ENCODE measurements at regions not wholly inside any gene's neighbourhood (a gene's known extent, or its start where the extent isn't known, plus 50 kb on each side); places are given as distances from the start of the nearest gene placed in this dataset.
"Not testable (repeated sequence)": the region's sequence is repeated elsewhere in the genome, so short reads cannot be mapped to it uniquely, and the experiment has no call there.

DNA sequence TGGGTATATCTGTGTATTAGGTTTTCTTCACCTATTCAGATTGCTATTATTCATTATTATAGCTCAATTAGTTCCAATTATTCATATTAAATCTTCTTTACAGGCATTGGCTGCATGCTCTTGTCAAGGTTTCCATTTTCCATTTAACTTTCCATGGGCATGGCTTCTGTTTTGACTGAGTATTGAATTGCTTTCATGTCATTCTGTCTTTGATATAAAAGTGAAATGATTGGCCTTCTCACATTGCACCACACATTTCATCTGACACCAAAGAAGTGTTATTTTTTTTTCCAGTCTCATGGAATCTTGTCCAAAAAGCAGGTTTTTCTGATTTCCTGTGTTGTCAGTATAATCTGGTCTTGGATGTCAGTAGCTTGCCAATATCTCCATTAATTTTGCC lies 1244.3 kb downstream of the RAPGEF2 start:
- H3K4me3 ChIP-seq (ENCODE audit: low read length): no peak overlapping the region
- no peaks in the 10 kb centered on the region for H3K36me3 ChIP-seq (ENCODE audit: control insufficient read depth, insufficient read depth, low read length)
- H3K27me3 ChIP-seq (ENCODE audit: control insufficient read depth, insufficient read depth, low read length): no peaks in the 10 kb centered on the region
- no peaks in the 10 kb centered on the region for H3K4me1 ChIP-seq (ENCODE audit: control insufficient read depth, insufficient read depth, low read length)
- H3K9me3 ChIP-seq (ENCODE audit: control insufficient read depth, low read depth, low read length): no peaks in the 10 kb centered on the region
- no peak overlapping the region for H3K27ac ChIP-seq (ENCODE audit: low read length)
- no peak for DNase-seq

DNA sequence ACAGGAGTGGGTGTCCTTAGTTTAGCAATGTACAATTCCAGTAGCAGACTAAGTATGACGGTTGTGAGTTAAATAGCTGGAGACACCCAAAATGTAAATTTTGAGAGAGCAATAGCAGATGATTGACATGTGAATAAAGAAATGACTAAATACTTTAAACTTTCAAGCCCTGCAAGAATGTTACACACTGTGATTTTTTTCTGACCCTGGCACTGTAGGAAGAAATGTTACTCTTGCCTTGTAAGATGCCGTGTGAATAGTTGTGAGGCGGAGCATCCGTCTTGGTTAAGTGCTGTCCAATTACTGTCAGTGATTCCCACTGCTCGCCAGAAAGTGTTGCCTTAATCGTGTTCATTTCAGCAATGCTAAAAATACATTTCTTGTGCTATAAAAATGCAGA lies 1248.1 kb downstream of the RAPGEF2 start:
- H3K4me3 ChIP-seq (ENCODE audit: low read length): no peak overlapping the region
- no peak overlapping the region for H3K27ac ChIP-seq (ENCODE audit: low read length)
- no peaks in the 10 kb centered on the region for H3K9me3 ChIP-seq (ENCODE audit: control insufficient read depth, low read depth, low read length)
- no peaks in the 10 kb centered on the region for H3K36me3 ChIP-seq (ENCODE audit: control insufficient read depth, insufficient read depth, low read length)
- H3K4me1 ChIP-seq (ENCODE audit: control insufficient read depth, insufficient read depth, low read length): no peaks in the 10 kb centered on the region
- no peaks in the 10 kb centered on the region for H3K27me3 ChIP-seq (ENCODE audit: control insufficient read depth, insufficient read depth, low read length)
- no peak for DNase-seq
- WGBS (ENCODE audit: insufficient coverage, low lambda C conversion rate): no CpG with 5 or more reads among the region's 6 CpGs

DNA sequence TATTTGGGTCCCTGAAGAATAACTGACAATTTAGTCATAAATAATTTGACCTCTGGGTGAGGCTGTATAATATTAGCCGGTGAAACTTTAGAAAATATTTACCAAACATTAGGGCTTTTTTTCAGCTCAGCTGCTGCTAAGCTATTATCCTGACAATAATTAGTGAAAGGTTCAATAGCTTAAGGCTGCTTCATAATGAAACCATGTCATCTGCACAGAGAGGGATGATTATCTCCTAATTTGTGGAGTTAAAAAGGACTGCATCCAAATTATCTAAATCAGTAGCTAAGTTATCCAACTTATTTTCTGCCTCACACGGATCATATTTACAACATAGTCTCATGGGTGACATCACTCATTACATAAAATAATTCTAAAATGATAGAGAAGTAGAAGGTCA lies 1249.8 kb downstream of the RAPGEF2 start:
- 40% methylated on average over 1 of the region's 2 CpGs for WGBS (ENCODE audit: insufficient coverage, low lambda C conversion rate)
- H3K4me3 ChIP-seq (ENCODE audit: low read length): no peak overlapping the region
- DNase-seq: no peak
- no peak overlapping the region for H3K27ac ChIP-seq (ENCODE audit: low read length)
- H3K36me3 ChIP-seq (ENCODE audit: control insufficient read depth, insufficient read depth, low read length): no peaks in the 10 kb centered on the region
- no peaks in the 10 kb centered on the region for H3K4me1 ChIP-seq (ENCODE audit: control insufficient read depth, insufficient read depth, low read length)
- no peaks in the 10 kb centered on the region for H3K9me3 ChIP-seq (ENCODE audit: control insufficient read depth, low read depth, low read length)
- no peaks in the 10 kb centered on the region for H3K27me3 ChIP-seq (ENCODE audit: control insufficient read depth, insufficient read depth, low read length)

DNA sequence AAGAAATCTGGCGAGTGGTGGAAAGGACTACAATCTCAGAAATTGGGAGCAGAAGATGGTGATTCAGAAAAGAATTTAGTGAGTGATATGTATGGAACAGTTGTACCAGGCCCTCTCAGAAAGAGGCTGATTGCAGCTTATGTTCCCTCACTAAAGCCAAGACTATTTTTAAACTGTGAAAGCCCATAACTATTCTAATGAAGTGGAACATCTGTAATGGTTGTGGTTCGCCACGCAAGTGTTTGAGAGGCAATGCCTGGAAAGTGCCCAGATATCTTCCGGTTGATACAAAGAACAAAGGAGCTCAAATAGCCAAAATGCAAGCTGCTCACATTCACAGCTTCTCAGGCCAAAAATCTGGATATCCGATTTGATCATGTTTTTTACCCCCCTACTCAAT lies 1250.7 kb downstream of the RAPGEF2 start:
- no peak overlapping the region for H3K27ac ChIP-seq (ENCODE audit: low read length)
- 88% methylated on average over 1 of the region's 5 CpGs for WGBS (ENCODE audit: insufficient coverage, low lambda C conversion rate)
- H3K27me3 ChIP-seq (ENCODE audit: control insufficient read depth, insufficient read depth, low read length): no peaks in the 10 kb centered on the region
- H3K4me3 ChIP-seq (ENCODE audit: low read length): no peak overlapping the region
- no peaks in the 10 kb centered on the region for H3K9me3 ChIP-seq (ENCODE audit: control insufficient read depth, low read depth, low read length)
- DNase-seq: no peak
- H3K36me3 ChIP-seq (ENCODE audit: control insufficient read depth, insufficient read depth, low read length): no peaks in the 10 kb centered on the region
- no peaks in the 10 kb centered on the region for H3K4me1 ChIP-seq (ENCODE audit: control insufficient read depth, insufficient read depth, low read length)

DNA sequence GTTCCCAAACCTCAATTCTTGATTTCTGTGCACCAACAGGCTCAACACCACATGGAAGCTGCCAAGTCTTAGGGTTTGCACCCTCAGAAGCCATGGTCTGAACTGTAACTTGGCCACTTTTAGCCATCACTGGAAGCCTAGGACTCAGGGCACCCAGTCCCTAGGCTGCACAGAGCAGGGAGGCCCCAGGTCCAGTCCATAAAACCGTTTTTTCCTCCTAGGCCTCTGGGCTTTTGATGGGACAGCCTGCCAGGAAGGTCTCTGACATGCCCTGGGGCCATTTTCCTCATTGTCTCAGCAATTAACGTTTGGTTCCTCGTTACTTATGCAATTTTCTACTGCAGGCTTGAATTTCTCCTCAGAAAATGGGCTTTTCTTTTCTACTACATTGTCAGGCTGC lies 1259.6 kb downstream of the RAPGEF2 start:
- no peak for DNase-seq

DNA sequence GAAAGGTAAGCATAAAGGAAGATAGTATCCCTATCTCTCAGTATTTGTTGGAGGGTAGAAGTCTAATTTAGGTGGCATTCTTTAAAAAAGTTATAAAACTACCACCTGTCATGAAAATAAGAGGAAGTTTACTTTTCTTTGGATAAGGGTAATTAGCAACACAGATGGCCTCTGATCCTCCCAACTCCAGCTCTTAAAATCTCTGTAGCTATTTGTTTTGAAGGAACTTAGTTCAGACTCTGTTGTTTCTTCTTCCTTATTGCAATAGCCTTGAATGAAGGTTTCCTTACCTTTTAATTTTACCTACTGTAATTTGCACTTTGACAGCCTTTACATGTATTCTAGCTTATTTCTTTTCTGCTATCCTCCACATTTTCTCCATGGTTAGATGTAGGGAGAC lies 1261.3 kb downstream of the RAPGEF2 start:
- H3K9me3 ChIP-seq (ENCODE audit: control insufficient read depth, low read depth, low read length): no peaks in the 10 kb centered on the region
- DNase-seq: no peak
- no peak overlapping the region for H3K27ac ChIP-seq (ENCODE audit: low read length)
- H3K36me3 ChIP-seq (ENCODE audit: control insufficient read depth, insufficient read depth, low read length): no peaks in the 10 kb centered on the region
- H3K4me1 ChIP-seq (ENCODE audit: control insufficient read depth, insufficient read depth, low read length): no peaks in the 10 kb centered on the region
- no peak overlapping the region for H3K4me3 ChIP-seq (ENCODE audit: low read length)
- H3K27me3 ChIP-seq (ENCODE audit: control insufficient read depth, insufficient read depth, low read length): no peaks in the 10 kb centered on the region

More for the DNA sequence above, 1259.6 kb downstream of the RAPGEF2 start:
- no peaks in the 10 kb centered on the region for H3K9me3 ChIP-seq (ENCODE audit: control insufficient read depth, low read depth, low read length)
- H3K36me3 ChIP-seq (ENCODE audit: control insufficient read depth, insufficient read depth, low read length): no peaks in the 10 kb centered on the region
- WGBS (ENCODE audit: insufficient coverage, low lambda C conversion rate): 93% methylated on average over 2 of the region's 3 CpGs
- no peaks in the 10 kb centered on the region for H3K27me3 ChIP-seq (ENCODE audit: control insufficient read depth, insufficient read depth, low read length)
- H3K27ac ChIP-seq (ENCODE audit: low read length): no peak overlapping the region
- no peaks in the 10 kb centered on the region for H3K4me1 ChIP-seq (ENCODE audit: control insufficient read depth, insufficient read depth, low read length)
- H3K4me3 ChIP-seq (ENCODE audit: low read length): no peak overlapping the region

DNA sequence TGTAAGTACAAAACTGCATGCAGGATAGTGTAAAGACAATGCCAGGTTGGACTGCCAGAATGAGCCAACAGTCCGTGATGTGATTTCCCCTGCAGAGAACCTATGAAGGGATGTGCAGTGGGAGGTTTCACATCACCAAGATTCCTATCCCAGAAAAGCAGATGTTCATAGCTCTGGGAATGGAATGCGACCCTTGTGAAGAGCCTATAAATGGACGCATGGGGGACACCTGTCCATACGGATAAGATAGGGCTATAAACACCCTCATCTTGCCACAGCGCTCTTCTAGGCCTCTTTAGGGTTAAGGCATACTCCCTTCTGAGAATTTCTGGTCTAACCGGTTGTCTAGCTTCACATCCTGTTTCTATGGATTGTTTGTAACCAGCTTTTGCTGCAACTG lies 1261.8 kb downstream of the RAPGEF2 start:
- H3K4me3 ChIP-seq (ENCODE audit: low read length); H3K4me1 ChIP-seq (ENCODE audit: control insufficient read depth, insufficient read depth, low read length); H3K27ac ChIP-seq (ENCODE audit: low read length); H3K9me3 ChIP-seq (ENCODE audit: control insufficient read depth, low read depth, low read length); H3K27me3 ChIP-seq (ENCODE audit: control insufficient read depth, insufficient read depth, low read length); H3K36me3 ChIP-seq (ENCODE audit: control insufficient read depth, insufficient read depth, low read length): not testable (repeated sequence)
- no CpG with 5 or more reads among the region's 6 CpGs for WGBS (ENCODE audit: insufficient coverage, low lambda C conversion rate)
- peak in 1 of 2 donors; percentile 2 for DNase-seq

DNA sequence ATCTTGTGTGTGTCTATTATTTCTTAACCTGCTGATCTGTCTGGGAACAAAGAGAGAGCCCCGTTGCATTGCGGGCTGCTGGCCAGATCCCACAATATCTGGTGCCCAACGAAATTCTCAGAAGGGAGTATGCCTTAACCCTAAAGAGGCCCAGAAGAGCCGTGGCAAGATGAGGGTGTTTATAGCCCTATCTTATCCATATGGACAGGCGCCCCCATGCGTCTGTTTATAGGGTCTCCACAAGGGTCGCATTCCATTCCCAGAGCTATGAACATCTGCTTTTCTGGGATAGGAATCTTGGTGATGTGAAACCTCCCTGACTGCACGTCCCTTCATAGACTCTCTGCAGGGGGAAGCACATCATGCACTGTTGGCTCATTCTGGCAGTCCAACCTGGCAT lies 1262.5 kb downstream of the RAPGEF2 start:
- WGBS (ENCODE audit: insufficient coverage, low lambda C conversion rate): no CpG with 5 or more reads among the region's 8 CpGs
- not testable (repeated sequence) for H3K9me3 ChIP-seq (ENCODE audit: control insufficient read depth, low read depth, low read length); H3K27ac ChIP-seq (ENCODE audit: low read length); H3K27me3 ChIP-seq (ENCODE audit: control insufficient read depth, insufficient read depth, low read length); H3K4me3 ChIP-seq (ENCODE audit: low read length); H3K36me3 ChIP-seq (ENCODE audit: control insufficient read depth, insufficient read depth, low read length); H3K4me1 ChIP-seq (ENCODE audit: control insufficient read depth, insufficient read depth, low read length); DNase-seq

DNA sequence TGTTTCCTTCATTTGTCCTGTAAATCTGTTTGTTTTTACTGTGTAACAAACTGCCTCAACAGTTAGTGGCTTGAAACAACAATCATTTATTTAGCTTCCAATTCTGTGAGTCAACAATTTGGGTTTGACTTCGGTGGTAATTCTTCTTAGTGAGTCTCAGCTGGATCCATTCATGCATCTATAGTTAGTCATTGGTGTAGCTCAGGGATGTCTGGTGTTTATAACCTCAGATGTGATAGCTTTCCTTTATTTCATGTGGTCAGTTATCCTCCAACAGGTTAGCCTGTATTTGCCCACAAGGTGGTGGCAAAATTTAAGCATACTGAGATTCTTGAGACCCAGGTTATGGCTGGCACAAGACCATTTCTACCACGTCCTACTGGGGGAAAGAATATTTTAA lies 1267.2 kb downstream of the RAPGEF2 start:
- H3K36me3 ChIP-seq (ENCODE audit: control insufficient read depth, insufficient read depth, low read length): no peaks in the 10 kb centered on the region
- no peaks in the 10 kb centered on the region for H3K4me1 ChIP-seq (ENCODE audit: control insufficient read depth, insufficient read depth, low read length)
- no peak overlapping the region for H3K27ac ChIP-seq (ENCODE audit: low read length)
- H3K27me3 ChIP-seq (ENCODE audit: control insufficient read depth, insufficient read depth, low read length): no peaks in the 10 kb centered on the region
- WGBS (ENCODE audit: insufficient coverage, low lambda C conversion rate): 60% methylated on average over 1 of the region's 2 CpGs
- H3K4me3 ChIP-seq (ENCODE audit: low read length): no peak overlapping the region
- no peaks in the 10 kb centered on the region for H3K9me3 ChIP-seq (ENCODE audit: control insufficient read depth, low read depth, low read length)
- no peak for DNase-seq

DNA sequence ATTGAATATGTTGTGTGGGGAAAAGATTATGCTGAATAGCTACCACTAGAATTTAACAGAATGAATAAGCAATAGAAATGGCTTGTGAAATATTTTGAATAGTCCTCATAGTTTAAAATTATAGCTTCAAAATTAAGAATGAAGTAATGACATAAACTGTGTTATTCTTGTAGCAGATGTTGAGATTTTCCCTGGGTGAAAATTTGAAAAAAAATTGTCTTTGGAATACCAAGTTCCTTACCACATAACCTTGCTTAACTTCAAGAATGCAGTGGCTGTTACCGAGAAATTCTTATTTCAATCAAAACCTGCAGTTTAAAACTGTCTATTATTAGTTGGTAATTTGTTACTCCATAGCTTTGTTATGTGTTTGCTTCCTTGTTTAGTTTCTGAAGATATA lies 1268.6 kb downstream of the RAPGEF2 start:
- no peaks in the 10 kb centered on the region for H3K36me3 ChIP-seq (ENCODE audit: control insufficient read depth, insufficient read depth, low read length)
- H3K27me3 ChIP-seq (ENCODE audit: control insufficient read depth, insufficient read depth, low read length): no peaks in the 10 kb centered on the region
- WGBS (ENCODE audit: insufficient coverage, low lambda C conversion rate): no CpG with 5 or more reads among the region's 1 CpG
- H3K4me1 ChIP-seq (ENCODE audit: control insufficient read depth, insufficient read depth, low read length): no peaks in the 10 kb centered on the region
- H3K4me3 ChIP-seq (ENCODE audit: low read length): no peak overlapping the region
- H3K27ac ChIP-seq (ENCODE audit: low read length): no peak overlapping the region
- H3K9me3 ChIP-seq (ENCODE audit: control insufficient read depth, low read depth, low read length): no peaks in the 10 kb centered on the region
- no peak for DNase-seq

DNA sequence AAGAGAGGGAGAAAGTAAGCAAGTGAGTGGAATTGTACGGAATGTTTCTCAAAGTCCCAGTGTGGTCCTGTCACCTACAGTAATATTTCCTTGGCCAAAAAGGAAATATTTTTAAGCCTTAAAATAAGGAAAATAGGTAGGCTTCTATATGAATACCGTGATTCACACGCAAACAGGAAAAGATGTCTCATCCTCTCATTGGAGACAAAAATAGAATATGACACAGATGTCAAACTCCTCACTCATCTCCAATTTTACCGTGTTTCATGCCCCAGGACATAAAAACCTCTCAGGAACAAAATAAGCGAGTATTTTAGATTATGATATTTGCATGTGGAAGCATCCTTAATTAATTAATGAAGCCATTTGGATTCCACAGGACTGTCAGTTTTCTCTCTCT lies 1269.5 kb downstream of the RAPGEF2 start:
- no peaks in the 10 kb centered on the region for H3K27me3 ChIP-seq (ENCODE audit: control insufficient read depth, insufficient read depth, low read length)
- H3K4me1 ChIP-seq (ENCODE audit: control insufficient read depth, insufficient read depth, low read length): no peaks in the 10 kb centered on the region
- no peaks in the 10 kb centered on the region for H3K36me3 ChIP-seq (ENCODE audit: control insufficient read depth, insufficient read depth, low read length)
- no peak for DNase-seq
- no peak overlapping the region for H3K27ac ChIP-seq (ENCODE audit: low read length)
- H3K4me3 ChIP-seq (ENCODE audit: low read length): no peak overlapping the region
- 85% methylated on average over 2 of the region's 5 CpGs for WGBS (ENCODE audit: insufficient coverage, low lambda C conversion rate)
- no peaks in the 10 kb centered on the region for H3K9me3 ChIP-seq (ENCODE audit: control insufficient read depth, low read depth, low read length)
